H9 (cell line): ENCODE measurements at regions not wholly inside any gene's neighbourhood (a gene's known extent, or its start where the extent isn't known, plus 50 kb on each side); places are given as distances from the start of the nearest gene placed in this dataset.

ENCODE experiments used
- DNase-seq: peaks from one replicate; pipeline ENCODE4 v3.0.0-alpha.2; 2017
- H2AFZ ChIP-seq: one replicate; pipeline ENCODE4 v1.6.1; 2013; ENCODE audit warnings: mild to moderate bottlenecking, low read length, control low read depth, moderate library complexity
- H2AK5ac ChIP-seq: 2 replicates; pipeline ENCODE4 v1.6.1; 2013; ENCODE audit warnings: low read length, control low read depth, mixed read lengths; ENCODE audit not compliant: insufficient read length
- H2BK120ac ChIP-seq: one replicate; pipeline ENCODE4 v1.6.1; 2013; ENCODE audit warnings: low read depth, mild to moderate bottlenecking, low read length, control low read depth, inconsistent platforms; ENCODE audit not compliant: poor library complexity, severe bottlenecking
- H2BK12ac ChIP-seq: 2 replicates; pipeline ENCODE4 v1.6.1; 2013; ENCODE audit warnings: low read length, control low read depth, mixed read lengths, low read depth; ENCODE audit not compliant: insufficient read length
- H2BK15ac ChIP-seq: 2 replicates; pipeline ENCODE4 v1.6.1; 2013; ENCODE audit warnings: low read depth, low read length, control low read depth
- H2BK20ac ChIP-seq: one replicate; pipeline ENCODE4 v1.6.1; 2013; ENCODE audit warnings: low read depth, mild to moderate bottlenecking, low read length, control low read depth, inconsistent platforms; ENCODE audit not compliant: poor library complexity, severe bottlenecking
- H2BK5ac ChIP-seq: 2 replicates; pipeline ENCODE4 v1.6.1; 2013; ENCODE audit warnings: low read length, control low read depth, mixed read lengths; ENCODE audit not compliant: insufficient read length
- H3K14ac ChIP-seq: 2 replicates; pipeline ENCODE4 v1.6.1; 2013; ENCODE audit warnings: low read length, control low read depth; ENCODE audit not compliant: insufficient read depth
- H3K18ac ChIP-seq: 2 replicates; pipeline ENCODE4 v1.6.1; 2013; ENCODE audit warnings: low read depth, mild to moderate bottlenecking, mixed read lengths, low read length, control low read depth; ENCODE audit not compliant: insufficient read length
- H3K23ac ChIP-seq: 2 replicates; pipeline ENCODE4 v1.6.1; 2013; ENCODE audit warnings: low read length, control low read depth, mixed read lengths, low read depth; ENCODE audit not compliant: insufficient read length
- H3K23me2 ChIP-seq: 2 replicates; pipeline ENCODE4 v1.6.1; 2013; ENCODE audit warnings: low read depth, mild to moderate bottlenecking, mixed read lengths, low read length, control low read depth; ENCODE audit not compliant: insufficient read length, poor library complexity, severe bottlenecking
- H3K27ac ChIP-seq: 2 replicates; pipeline ENCODE4 v1.5.1; 2013; ENCODE audit warnings: low read length, control low read depth, mixed read lengths, low read depth; ENCODE audit not compliant: insufficient read length
- H3K27me3 ChIP-seq: 2 replicates; pipeline ENCODE4 v1.6.1; 2013; ENCODE audit warnings: low read length, control low read depth, inconsistent platforms; ENCODE audit not compliant: insufficient read depth
- H3K4ac ChIP-seq: 2 replicates; pipeline ENCODE4 v1.6.1; 2013; ENCODE audit warnings: low read depth, mild to moderate bottlenecking, control low read depth, inconsistent platforms, low read length, moderate library complexity
- H3K4me1 ChIP-seq: 2 replicates; pipeline ENCODE4 v1.6.1; 2013; ENCODE audit warnings: low read length, control low read depth, inconsistent platforms; ENCODE audit not compliant: insufficient read depth
- H3K4me2 ChIP-seq: 2 replicates; pipeline ENCODE4 v1.6.1; 2013; ENCODE audit warnings: low read length, control low read depth, mixed read lengths; ENCODE audit not compliant: insufficient read length, insufficient read depth
- H3K56ac ChIP-seq: 2 replicates; pipeline ENCODE4 v1.6.1; 2013; ENCODE audit warnings: low read depth, mild to moderate bottlenecking, mixed read lengths, low read length, control low read depth; ENCODE audit not compliant: insufficient read length
- H3K79me1 ChIP-seq: 2 replicates; pipeline ENCODE4 v1.6.1; 2013; ENCODE audit warnings: low read depth, mild to moderate bottlenecking, moderate library complexity, low read length, control low read depth, inconsistent platforms; ENCODE audit not compliant: insufficient read depth, poor library complexity, severe bottlenecking
- H3K79me2 ChIP-seq: 2 replicates; pipeline ENCODE4 v1.6.1; 2013; ENCODE audit warnings: low read length, control low read depth, inconsistent platforms; ENCODE audit not compliant: insufficient read depth
- H3K9ac ChIP-seq: 2 replicates; pipeline ENCODE4 v1.6.1; 2013; ENCODE audit warnings: low read length, control low read depth, mixed read lengths; ENCODE audit not compliant: insufficient read length; ENCODE audit errors: extremely low read depth
- H3K9me3 ChIP-seq: one replicate; pipeline ENCODE4 v1.6.1; 2013; ENCODE audit warnings: low read depth, low read length, inconsistent platforms; ENCODE audit not compliant: control insufficient read depth
- H3T11ph ChIP-seq: one replicate; pipeline ENCODE4 v1.6.1; 2013; ENCODE audit warnings: mild to moderate bottlenecking, low read length, control low read depth, inconsistent platforms
- H4K20me1 ChIP-seq: one replicate; pipeline ENCODE4 v1.6.1; 2013; ENCODE audit not compliant: control insufficient read depth, insufficient read length, insufficient read depth
- H4K5ac ChIP-seq: 2 replicates; pipeline ENCODE4 v1.6.1; 2013; ENCODE audit warnings: low read depth, mild to moderate bottlenecking, mixed read lengths, low read length, control low read depth; ENCODE audit not compliant: insufficient read length
- H4K8ac ChIP-seq: replicated peaks from 2 replicates; pipeline ENCODE4 v1.6.1; 2013; ENCODE audit warnings: low read length, control low read depth, mixed read lengths, low read depth; ENCODE audit not compliant: insufficient read length
- H4K91ac ChIP-seq: 2 replicates; pipeline ENCODE4 v1.6.1; 2013; ENCODE audit warnings: low read depth, mild to moderate bottlenecking, moderate library complexity, mixed read lengths, low read length, control low read depth; ENCODE audit not compliant: insufficient read length
- H3K27ac Mint-ChIP-seq, 3 experiments: 2 replicates in 2 of 3; 3 replicates in 1 of 3; pipeline ENCODE4 v1.8.0; 2020 to 2021; ENCODE audit warnings: mixed read lengths in 3 of 3, mild to moderate bottlenecking in 1 of 3, moderate library complexity in 1 of 3
- H3K27me3 Mint-ChIP-seq: 2 replicates; pipeline ENCODE4 v1.8.0; 2021; ENCODE audit warnings: low read depth, mild to moderate bottlenecking, moderate library complexity, mixed read lengths
- H3K36me3 Mint-ChIP-seq, 3 experiments: 2 replicates in 2 of 3; 3 replicates in 1 of 3; pipeline ENCODE4 v1.8.0; 2020 to 2021; ENCODE audit warnings: low read depth in 3 of 3, mixed read lengths in 3 of 3; ENCODE audit not compliant: insufficient read depth in 1 of 3
- H3K4me1 Mint-ChIP-seq, 2 experiments: 2 replicates each; pipeline ENCODE4 v1.8.0; 2020; ENCODE audit warnings: mixed read lengths in 2 of 2
- H3K4me3 Mint-ChIP-seq, 2 experiments: 2 replicates in 1 of 2; 3 replicates in 1 of 2; pipeline ENCODE4 v1.8.0; 2020 to 2021; ENCODE audit warnings: mild to moderate bottlenecking in 2 of 2, mixed read lengths in 2 of 2, moderate library complexity in 1 of 2
- H3K9me3 Mint-ChIP-seq, 2 experiments: 2 replicates in 1 of 2; 3 replicates in 1 of 2; pipeline ENCODE4 v1.8.0; 2020; ENCODE audit warnings: mild to moderate bottlenecking in 2 of 2, mixed read lengths in 2 of 2, moderate library complexity in 1 of 2
- WGBS: extraction: QIAGEN DNeasy Blood & Tissue Kit; methylation state at CpG from one replicate; pipeline ENCODE4 v1.1.7; 2013; ENCODE audit warnings: missing lambda C conversion rate, low lambda C conversion rate, mixed read lengths; ENCODE audit not compliant: insufficient read length; ENCODE audit errors: extremely low coverage; 5-methylcytosine and 5-hydroxymethylcytosine counted together
- TF ChIP-seq, protein P1 (sequence below): fragments of 200-600 bp; sonication (generic); conservative IDR thresholded peaks from 3 replicates; pipeline ENCODE4 v1.8.0; 2021; ENCODE audit warnings: antibody characterized with exemption, mild to moderate bottlenecking

- H2BK15ac ChIP-seq, result no peak overlapping the region
- H2AK5ac ChIP-seq, result no peak overlapping the region
- no peak overlapping the region for H3K27ac ChIP-seq
- no peak overlapping the region for H3K4me2 ChIP-seq
- Mint-ChIP-seq H3K4me1 (peaks cover 23 to 24% of the 10 kb centered on the region in 2 experiments), H3K27me3 (no peaks in the 10 kb centered on the region; the same call in 1 of the 2 replicates), H3K9me3 (no peaks in the 10 kb centered on the region; a peak in 1 of 5 replicates), H3K27ac (no peak overlapping the region), H3K36me3 (no peaks in the 10 kb centered on the region; a peak in 1 of 7 replicates), H3K4me3 (no peak overlapping the region)
- no peak overlapping the region for H4K8ac ChIP-seq
- H3K23me2 ChIP-seq, result no peaks in the 10 kb centered on the region
- no peak overlapping the region for H2BK12ac ChIP-seq
- H4K91ac ChIP-seq, result no peak overlapping the region
- no peak overlapping the region for H2BK20ac ChIP-seq
- no peaks in the 10 kb centered on the region for H4K20me1 ChIP-seq
- no peak overlapping the region for H2BK120ac ChIP-seq
- no peaks in the 10 kb centered on the region; the same call in 1 of the 2 replicates for H3K4me1 ChIP-seq
- WGBS, result no CpG with 5 or more reads among the region's 42 CpGs
- no peak overlapping the region for H4K5ac ChIP-seq
- no peaks in the 10 kb centered on the region for H3K79me1 ChIP-seq
- H3K18ac ChIP-seq, result peak overlapping the region; percentile 57
- TF ChIP-seq, protein P1, sequence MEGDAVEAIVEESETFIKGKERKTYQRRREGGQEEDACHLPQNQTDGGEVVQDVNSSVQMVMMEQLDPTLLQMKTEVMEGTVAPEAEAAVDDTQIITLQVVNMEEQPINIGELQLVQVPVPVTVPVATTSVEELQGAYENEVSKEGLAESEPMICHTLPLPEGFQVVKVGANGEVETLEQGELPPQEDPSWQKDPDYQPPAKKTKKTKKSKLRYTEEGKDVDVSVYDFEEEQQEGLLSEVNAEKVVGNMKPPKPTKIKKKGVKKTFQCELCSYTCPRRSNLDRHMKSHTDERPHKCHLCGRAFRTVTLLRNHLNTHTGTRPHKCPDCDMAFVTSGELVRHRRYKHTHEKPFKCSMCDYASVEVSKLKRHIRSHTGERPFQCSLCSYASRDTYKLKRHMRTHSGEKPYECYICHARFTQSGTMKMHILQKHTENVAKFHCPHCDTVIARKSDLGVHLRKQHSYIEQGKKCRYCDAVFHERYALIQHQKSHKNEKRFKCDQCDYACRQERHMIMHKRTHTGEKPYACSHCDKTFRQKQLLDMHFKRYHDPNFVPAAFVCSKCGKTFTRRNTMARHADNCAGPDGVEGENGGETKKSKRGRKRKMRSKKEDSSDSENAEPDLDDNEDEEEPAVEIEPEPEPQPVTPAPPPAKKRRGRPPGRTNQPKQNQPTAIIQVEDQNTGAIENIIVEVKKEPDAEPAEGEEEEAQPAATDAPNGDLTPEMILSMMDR, result no peak
- H2BK5ac ChIP-seq, result no peak overlapping the region
- H3T11ph ChIP-seq, result no peak overlapping the region
- no peak for DNase-seq
- no peaks in the 10 kb centered on the region for H3K27me3 ChIP-seq
- peak overlapping the region; percentile 36 for H2AFZ ChIP-seq
- no peak overlapping the region for H3K4ac ChIP-seq
- no peak overlapping the region for H3K14ac ChIP-seq
- H3K56ac ChIP-seq, result no peak overlapping the region
- no peak overlapping the region for H3K23ac ChIP-seq
- no peaks in the 10 kb centered on the region for H3K79me2 ChIP-seq
- H3K9me3 ChIP-seq, result no peaks in the 10 kb centered on the region
- H3K9ac ChIP-seq, result no peak overlapping the region
Observed at GRCh38 chr10:50674469-50675254, 50.9 kb upstream of the SGMS1 start.
